ENCODE measurements at regions not wholly inside any gene's neighbourhood (a gene's known extent, or its start where the extent isn't known, plus 50 kb on each side); places are given as distances from the start of the nearest gene placed in this dataset.

DNA sequence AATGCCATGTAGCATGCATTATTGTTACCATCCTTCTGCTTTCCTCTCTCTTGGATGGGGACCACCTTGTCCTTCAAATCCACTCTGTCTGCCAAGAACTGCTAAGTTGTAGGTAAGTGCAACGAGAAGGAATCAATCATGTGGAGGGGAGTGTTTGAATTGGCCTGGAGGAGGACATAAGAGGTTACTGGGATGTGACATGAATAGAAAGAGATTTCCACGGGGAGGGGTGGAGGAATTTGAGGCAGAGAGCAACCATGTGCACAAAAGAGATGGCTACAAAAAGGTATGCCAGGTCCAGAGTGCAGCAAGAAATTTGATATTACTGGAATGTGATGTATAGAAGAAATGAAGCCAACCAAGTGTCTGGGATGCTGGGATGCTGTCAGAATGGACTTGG lies 648.9 kb upstream of the KLF4 start:
- H3K9me3 ChIP-seq (ENCODE audit: insufficient read depth, low read depth, low read length): no peaks in the 10 kb centered on the region
- H3K9ac ChIP-seq (ENCODE audit: low read length): no peak overlapping the region
- Mint-ChIP-seq H3K9me3 (ENCODE audit: unreplicated experiment) (no peaks in the 10 kb centered on the region), H3K4me3 (ENCODE audit: unreplicated experiment) (no peak overlapping the region), H3K27me3 (ENCODE audit: low read depth, unreplicated experiment) (peaks cover 12% of the 10 kb centered on the region), H3K36me3 (ENCODE audit: low read depth, unreplicated experiment) (no peaks in the 10 kb centered on the region), H3K27ac (ENCODE audit: unreplicated experiment) (no peak overlapping the region), H3K4me1 (ENCODE audit: low read depth, unreplicated experiment) (peaks cover 8% of the 10 kb centered on the region)
- TF ChIP-seq, protein P1, sequence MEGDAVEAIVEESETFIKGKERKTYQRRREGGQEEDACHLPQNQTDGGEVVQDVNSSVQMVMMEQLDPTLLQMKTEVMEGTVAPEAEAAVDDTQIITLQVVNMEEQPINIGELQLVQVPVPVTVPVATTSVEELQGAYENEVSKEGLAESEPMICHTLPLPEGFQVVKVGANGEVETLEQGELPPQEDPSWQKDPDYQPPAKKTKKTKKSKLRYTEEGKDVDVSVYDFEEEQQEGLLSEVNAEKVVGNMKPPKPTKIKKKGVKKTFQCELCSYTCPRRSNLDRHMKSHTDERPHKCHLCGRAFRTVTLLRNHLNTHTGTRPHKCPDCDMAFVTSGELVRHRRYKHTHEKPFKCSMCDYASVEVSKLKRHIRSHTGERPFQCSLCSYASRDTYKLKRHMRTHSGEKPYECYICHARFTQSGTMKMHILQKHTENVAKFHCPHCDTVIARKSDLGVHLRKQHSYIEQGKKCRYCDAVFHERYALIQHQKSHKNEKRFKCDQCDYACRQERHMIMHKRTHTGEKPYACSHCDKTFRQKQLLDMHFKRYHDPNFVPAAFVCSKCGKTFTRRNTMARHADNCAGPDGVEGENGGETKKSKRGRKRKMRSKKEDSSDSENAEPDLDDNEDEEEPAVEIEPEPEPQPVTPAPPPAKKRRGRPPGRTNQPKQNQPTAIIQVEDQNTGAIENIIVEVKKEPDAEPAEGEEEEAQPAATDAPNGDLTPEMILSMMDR (IDR thresholded peaks at IDR 0.05; ENCODE audit: insufficient read depth, low read depth, low read length): no peak
- no peak for TF ChIP-seq EZH2 (IDR thresholded peaks at IDR 0.05; ENCODE audit: insufficient read depth, low read length)
- no peak overlapping the region for H3K4me2 ChIP-seq (ENCODE audit: low read length)
- H2AFZ ChIP-seq (ENCODE audit: low read depth, low read length): no peak overlapping the region
- H3K36me3 ChIP-seq (ENCODE audit: insufficient read depth, low read length): no peaks in the 10 kb centered on the region
- DNase-seq (ENCODE audit: low read depth) (no peak), FAIRE-seq (no peak)
- H4K20me1 ChIP-seq (ENCODE audit: insufficient read depth, low read length): no peaks in the 10 kb centered on the region
- H3K4me3 ChIP-seq (ENCODE audit: insufficient read depth, low read depth, low read length): no peak overlapping the region
- no peaks in the 10 kb centered on the region for H3K79me2 ChIP-seq (ENCODE audit: insufficient read depth, low read length)
- H3K27me3 ChIP-seq (ENCODE audit: insufficient read depth, low read length): no peaks in the 10 kb centered on the region
- H3K4me1 ChIP-seq (ENCODE audit: insufficient read depth, low read length): no peaks in the 10 kb centered on the region
- no peak overlapping the region for H3K27ac ChIP-seq (ENCODE audit: low read depth, low read length)

DNA sequence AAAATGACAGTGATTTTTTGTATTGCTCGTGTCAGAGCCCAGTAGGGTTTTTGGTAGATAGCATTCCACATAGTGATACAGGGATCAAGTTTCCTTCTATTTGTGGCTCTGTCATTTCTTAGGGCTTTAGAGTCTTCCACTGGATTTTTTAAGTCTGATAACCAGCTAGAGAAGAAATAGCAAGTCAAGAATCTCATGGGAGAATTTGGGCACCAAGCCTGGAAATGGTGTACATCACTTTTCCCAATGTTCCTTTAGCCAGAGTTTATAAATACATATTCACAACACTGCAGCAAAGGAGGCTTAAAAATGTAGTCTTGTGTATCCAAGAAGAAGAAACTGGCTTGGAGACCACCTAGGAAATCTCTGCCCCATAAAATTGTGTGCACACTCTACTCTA lies 647.1 kb upstream of the KLF4 start:
- Histone ChIP-seq H2AFZ (ENCODE audit: low read depth, low read length) (no peak overlapping the region), H3K27ac (ENCODE audit: low read depth, low read length) (no peak overlapping the region), H3K4me2 (ENCODE audit: low read length) (no peak overlapping the region), H3K27me3 (ENCODE audit: insufficient read depth, low read length) (no peaks in the 10 kb centered on the region), H3K36me3 (ENCODE audit: insufficient read depth, low read length) (no peaks in the 10 kb centered on the region), H3K4me1 (ENCODE audit: insufficient read depth, low read length) (no peaks in the 10 kb centered on the region), H3K9me3 (ENCODE audit: insufficient read depth, low read depth, low read length) (no peaks in the 10 kb centered on the region), H3K9ac (ENCODE audit: low read length) (no peak overlapping the region), H3K4me3 (ENCODE audit: insufficient read depth, low read depth, low read length) (no peak overlapping the region), H4K20me1 (ENCODE audit: insufficient read depth, low read length) (no peaks in the 10 kb centered on the region), H3K79me2 (ENCODE audit: insufficient read depth, low read length) (no peaks in the 10 kb centered on the region)
- TF ChIP-seq, protein P1 (IDR thresholded peaks at IDR 0.05; ENCODE audit: insufficient read depth, low read depth, low read length): no peak
- TF ChIP-seq EZH2 (IDR thresholded peaks at IDR 0.05; ENCODE audit: insufficient read depth, low read length): no peak
- H3K27ac Mint-ChIP-seq (ENCODE audit: unreplicated experiment): no peak overlapping the region
- no peak overlapping the region for H3K4me3 Mint-ChIP-seq (ENCODE audit: unreplicated experiment)
- no peaks in the 10 kb centered on the region for H3K36me3 Mint-ChIP-seq (ENCODE audit: low read depth, unreplicated experiment)
- no peak for FAIRE-seq
- peaks cover 2% of the 10 kb centered on the region for H3K4me1 Mint-ChIP-seq (ENCODE audit: low read depth, unreplicated experiment)
- H3K27me3 Mint-ChIP-seq (ENCODE audit: low read depth, unreplicated experiment): peaks cover 12% of the 10 kb centered on the region
- no peak for DNase-seq (ENCODE audit: low read depth)
- H3K9me3 Mint-ChIP-seq (ENCODE audit: unreplicated experiment): no peaks in the 10 kb centered on the region

DNA sequence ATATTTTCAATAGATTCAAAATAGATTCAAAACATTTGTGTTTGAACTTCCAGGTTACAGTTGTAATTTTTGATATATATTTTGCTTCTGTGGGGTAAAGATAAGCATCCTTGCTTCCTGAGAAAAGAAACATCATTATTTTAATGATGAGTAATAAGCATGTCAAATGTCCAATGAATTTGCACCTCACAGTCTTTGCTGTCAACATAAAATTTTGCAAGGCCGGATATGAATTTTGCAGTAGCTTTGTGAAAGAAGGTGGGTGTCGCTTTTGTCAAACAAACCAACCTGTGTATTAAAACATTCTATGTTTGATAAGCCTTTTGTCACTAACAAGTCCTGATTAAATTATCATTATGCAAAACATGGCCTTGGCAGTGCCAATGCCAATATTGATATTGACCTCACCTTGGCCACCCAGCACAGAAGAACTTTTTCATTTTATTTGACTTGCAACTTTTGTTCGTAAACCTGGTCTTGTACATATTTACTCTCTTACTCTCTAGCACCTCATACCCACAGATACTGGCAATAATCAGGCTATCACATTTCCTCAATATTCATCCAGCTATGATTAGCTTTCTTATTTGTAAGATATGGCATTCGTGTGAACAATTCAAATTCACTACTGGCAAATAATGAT lies 645.0 kb upstream of the KLF4 start:
- Histone ChIP-seq H3K36me3 (ENCODE audit: insufficient read depth, low read length) (no peaks in the 10 kb centered on the region), H3K79me2 (ENCODE audit: insufficient read depth, low read length) (no peaks in the 10 kb centered on the region), H4K20me1 (ENCODE audit: insufficient read depth, low read length) (no peaks in the 10 kb centered on the region), H3K4me1 (ENCODE audit: insufficient read depth, low read length) (no peaks in the 10 kb centered on the region), H3K4me2 (ENCODE audit: low read length) (no peak overlapping the region), H3K27ac (ENCODE audit: low read depth, low read length) (no peak overlapping the region), H3K4me3 (ENCODE audit: insufficient read depth, low read depth, low read length) (no peak overlapping the region), H3K9me3 (ENCODE audit: insufficient read depth, low read depth, low read length) (no peaks in the 10 kb centered on the region), H3K9ac (ENCODE audit: low read length) (no peak overlapping the region), H3K27me3 (ENCODE audit: insufficient read depth, low read length) (no peaks in the 10 kb centered on the region), H2AFZ (ENCODE audit: low read depth, low read length) (no peak overlapping the region)
- H3K4me3 Mint-ChIP-seq (ENCODE audit: unreplicated experiment): no peak overlapping the region
- peaks cover 12% of the 10 kb centered on the region for H3K27me3 Mint-ChIP-seq (ENCODE audit: low read depth, unreplicated experiment)
- H3K27ac Mint-ChIP-seq (ENCODE audit: unreplicated experiment): no peak overlapping the region
- DNase-seq (ENCODE audit: low read depth) (no peak), FAIRE-seq (no peak)
- H3K4me1 Mint-ChIP-seq (ENCODE audit: low read depth, unreplicated experiment): peaks cover 2% of the 10 kb centered on the region
- H3K36me3 Mint-ChIP-seq (ENCODE audit: low read depth, unreplicated experiment): no peaks in the 10 kb centered on the region
- no peaks in the 10 kb centered on the region for H3K9me3 Mint-ChIP-seq (ENCODE audit: unreplicated experiment)
- TF ChIP-seq EZH2 (IDR thresholded peaks at IDR 0.05; ENCODE audit: insufficient read depth, low read length): no peak
- TF ChIP-seq, protein P1 (IDR thresholded peaks at IDR 0.05; ENCODE audit: insufficient read depth, low read depth, low read length): no peak

All from astrocyte (in vitro differentiated cells and primary cell).